K562 (cell line): ENCODE measurements at regions not wholly inside any gene's neighbourhood (a gene's known extent, or its start where the extent isn't known, plus 50 kb on each side); places are given as distances from the start of the nearest gene placed in this dataset.

Experiments
- CTBP1 ChIP-seq: fragments of 450-650 bp; IDR thresholded peaks from 2 replicates; pipeline ENCODE4 v1.6.1; 2016; ENCODE audit warnings: borderline replicate concordance
- FOSL1 ChIP-seq: fragments of 200-800 bp; sonication (Bioruptor generic); conservative IDR thresholded peaks from 2 replicates; pipeline ENCODE4 v1.6.1; 2016; ENCODE audit warnings: missing genetic modification characterization, missing compliant biosample characterization
- NFIC ChIP-seq: fragments of 450-650 bp; IDR thresholded peaks from 2 replicates; pipeline ENCODE4 v1.6.1; 2017; ENCODE audit warnings: mild to moderate bottlenecking, inconsistent platforms
- POLR2AphosphoS5 ChIP-seq: IDR thresholded peaks from 2 replicates; pipeline ENCODE4 v1.6.1; 2011; ENCODE audit warnings: mild to moderate bottlenecking, low read depth, low read length, moderate library complexity; ENCODE audit not compliant: control insufficient read depth, insufficient read depth
- SP1 ChIP-seq: sonication (generic); formaldehyde crosslinking; IDR thresholded peaks from 2 replicates; pipeline ENCODE4 v1.8.1; 2022; ENCODE audit warnings: mild to moderate bottlenecking, missing genetic modification reagents
- SPI1 ChIP-seq: IDR thresholded peaks from 2 replicates; pipeline ENCODE4 v1.6.1; 2011; ENCODE audit warnings: low read depth, low read length, control low read depth, borderline replicate concordance
- SREBF2 ChIP-seq: sonication (generic); formaldehyde crosslinking; IDR thresholded peaks from 2 replicates; pipeline ENCODE4 v1.4.0; 2020; ENCODE audit warnings: mild to moderate bottlenecking, missing genetic modification reagents
- TAF15 ChIP-seq: fragments of 200-400 bp; formaldehyde crosslinking; IDR thresholded peaks from 2 replicates; pipeline ENCODE4 v1.6.1; 2017; ENCODE audit warnings: mild to moderate bottlenecking, low read depth, low read length, moderate library complexity
- TBP ChIP-seq: optimal IDR thresholded peaks from 2 replicates; pipeline ENCODE3; 2011; ENCODE audit warnings: low read depth, low read length, improper control_type of control experiment
- TCF7 ChIP-seq: sonication (generic); IDR thresholded peaks from 2 replicates; pipeline ENCODE4 v1.6.1; 2016; ENCODE audit warnings: antibody characterized with exemption, borderline replicate concordance
- ZNF121 ChIP-seq: sonication (generic); formaldehyde crosslinking; conservative IDR thresholded peaks from 2 replicates; pipeline ENCODE4 v1.8.0; 2022; ENCODE audit warnings: missing genetic modification reagents
- ZNF699 ChIP-seq: fragments of 250-450 bp; sonication (Bioruptor Pico); IDR thresholded peaks from 2 replicates; pipeline ENCODE4 v1.8.0; 2021; ENCODE audit warnings: mild to moderate bottlenecking, moderate library complexity; ENCODE audit not compliant: insufficient replicate concordance
- TF ChIP-seq, protein P1 (sequence below): fragments of 250-450 bp; sonication (Bioruptor Pico); IDR thresholded peaks from 2 replicates; pipeline ENCODE4 v1.5.0; 2021

DNA sequence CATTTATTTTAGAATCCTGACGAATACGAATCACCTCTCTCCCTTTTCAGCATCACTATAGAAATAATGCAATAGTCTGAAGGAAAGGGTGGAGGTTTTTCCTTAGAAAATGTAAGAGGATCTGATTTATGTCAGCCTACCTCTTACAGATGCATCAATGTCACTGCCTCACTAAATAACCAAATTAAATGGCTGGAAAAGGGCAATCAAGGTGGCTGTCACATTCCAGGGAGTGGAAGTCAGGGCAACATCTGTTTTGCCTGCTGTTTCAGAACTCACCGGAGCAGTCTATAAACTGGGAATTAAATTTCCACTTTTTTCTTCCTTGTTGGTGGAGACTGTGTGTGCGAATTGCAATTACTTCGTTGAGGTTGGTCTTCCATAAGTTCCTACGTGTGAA lies 299.3 kb upstream of the PDZRN3 start:
- TF ChIP-seq TAF15, result no peak
- TF ChIP-seq, protein P1, sequence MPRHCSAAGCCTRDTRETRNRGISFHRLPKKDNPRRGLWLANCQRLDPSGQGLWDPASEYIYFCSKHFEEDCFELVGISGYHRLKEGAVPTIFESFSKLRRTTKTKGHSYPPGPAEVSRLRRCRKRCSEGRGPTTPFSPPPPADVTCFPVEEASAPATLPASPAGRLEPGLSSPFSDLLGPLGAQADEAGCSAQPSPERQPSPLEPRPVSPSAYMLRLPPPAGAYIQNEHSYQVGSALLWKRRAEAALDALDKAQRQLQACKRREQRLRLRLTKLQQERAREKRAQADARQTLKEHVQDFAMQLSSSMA (CRISPR knock-in tag), result no peak
- TF ChIP-seq ZNF699 (CRISPR knock-in tag), result no peak
- no peak for TF ChIP-seq POLR2AphosphoS5
- TF ChIP-seq SREBF2 (CRISPR knock-in tag), result no peak
- TF ChIP-seq TCF7, result no peak
- no peak for TF ChIP-seq CTBP1
- TF ChIP-seq TBP, result no peak
- TF ChIP-seq SP1 (CRISPR knock-in tag), result no peak
- TF ChIP-seq SPI1, result no peak
- no peak for TF ChIP-seq NFIC
- TF ChIP-seq FOSL1 (tag), result no peak
- no peak for TF ChIP-seq ZNF121 (CRISPR knock-in tag)
